HG02943 (cell line): ENCODE measurements at regions not wholly inside any gene's neighbourhood (a gene's known extent, or its start where the extent isn't known, plus 50 kb on each side); places are given as distances from the start of the nearest gene placed in this dataset.
"Not testable (repeated sequence)": the region's sequence is repeated elsewhere in the genome, so short reads cannot be mapped to it uniquely, and the experiment has no call there.

Source experiments
- ATAC-seq: cut with Tn5 transposase; IDR thresholded peaks from one replicate; pipeline ENCODE4 v1.9.1; 2021; ENCODE audit warnings: mild to moderate bottlenecking, low read depth, moderate library complexity; ENCODE audit not compliant: unreplicated experiment

GRCh38 chr10:53025765-53026164 is 253.2 kb upstream of the MBL2 start:
- not testable (repeated sequence) for ATAC-seq

GRCh38 chr10:53025172-53025711 is 252.7 kb upstream of the MBL2 start:
- no peak for ATAC-seq

GRCh38 chr10:53023411-53023810 is 250.8 kb upstream of the MBL2 start:
- ATAC-seq, result no peak

- ATAC-seq, result no peak
These were observed 250.1 kb upstream of the MBL2 start for GRCh38 chr10:53022611-53023088.

- ATAC-seq, result peak; percentile 63
These were observed 240.7 kb upstream of the MBL2 start for GRCh38 chr10:53013201-53013810.

GRCh38 chr10:53009961-53010907 is 237.7 kb upstream of the MBL2 start:
- ATAC-seq, result no peak

- ATAC-seq, result no peak
These were observed 234.9 kb upstream of the MBL2 start for GRCh38 chr10:53007527-53007842.

GRCh38 chr10:53006663-53007526 is 234.3 kb upstream of the MBL2 start:
- ATAC-seq, result no peak

GRCh38 chr10:53005612-53006345 is 233.2 kb upstream of the MBL2 start:
- ATAC-seq, result no peak

GRCh38 chr10:53003094-53003493 is 230.5 kb upstream of the MBL2 start:
- no peak for ATAC-seq

- ATAC-seq, result no peak
These were observed 227.1 kb upstream of the MBL2 start for GRCh38 chr10:52999681-53000080.

GRCh38 chr10:52999258-52999657 is 226.7 kb upstream of the MBL2 start:
- no peak for ATAC-seq

GRCh38 chr10:52997007-52997406 is 224.4 kb upstream of the MBL2 start:
- ATAC-seq, result no peak

- no peak for ATAC-seq
These were observed 221.8 kb upstream of the MBL2 start for GRCh38 chr10:52994370-52994769.

- ATAC-seq, result no peak
These were observed 220.5 kb upstream of the MBL2 start for GRCh38 chr10:52993109-52993508.

GRCh38 chr10:52992567-52992966 is 220.0 kb upstream of the MBL2 start:
- no peak for ATAC-seq

GRCh38 chr10:52988923-52989322 is 216.3 kb upstream of the MBL2 start:
- no peak for ATAC-seq

GRCh38 chr10:52986125-52986524 is 213.5 kb upstream of the MBL2 start:
- ATAC-seq, result no peak

- no peak for ATAC-seq
These were observed 211.6 kb upstream of the MBL2 start for GRCh38 chr10:52984169-52984568.
